GM21360 (cell line): ENCODE measurements at regions not wholly inside any gene's neighbourhood (a gene's known extent, or its start where the extent isn't known, plus 50 kb on each side); places are given as distances from the start of the nearest gene placed in this dataset.
"Not testable (repeated sequence)": the region's sequence is repeated elsewhere in the genome, so short reads cannot be mapped to it uniquely, and the experiment has no call there.

Experiments
- ATAC-seq: cut with Tn5 transposase; IDR thresholded peaks from one replicate; pipeline ENCODE4 v1.9.1; 2021; ENCODE audit warnings: mild to moderate bottlenecking, moderate library complexity; ENCODE audit not compliant: unreplicated experiment

GRCh38 chr13:66074018-66074615 is 1156.0 kb downstream of the PCDH9 start:
- no peak for ATAC-seq

- not testable (repeated sequence) for ATAC-seq
These were observed 1158.0 kb downstream of the PCDH9 start for GRCh38 chr13:66072097-66072496.

- ATAC-seq: no peak
These were observed 1158.5 kb downstream of the PCDH9 start for GRCh38 chr13:66071608-66072007.

- ATAC-seq: no peak
These were observed 1159.1 kb downstream of the PCDH9 start for GRCh38 chr13:66071029-66071428.

- no peak for ATAC-seq
These were observed 1160.6 kb downstream of the PCDH9 start for GRCh38 chr13:66069570-66069969.

- ATAC-seq: no peak
These were observed 1161.5 kb downstream of the PCDH9 start for GRCh38 chr13:66068683-66069082.

- no peak for ATAC-seq
These were observed 1181.2 kb downstream of the PCDH9 start for GRCh38 chr13:66048888-66049287.

- no peak for ATAC-seq
These were observed 1189.6 kb downstream of the PCDH9 start for GRCh38 chr13:66040506-66040905.

- no peak for ATAC-seq
These were observed 1193.0 kb downstream of the PCDH9 start for GRCh38 chr13:66037096-66037495.

GRCh38 chr13:66036636-66037035 is 1193.5 kb downstream of the PCDH9 start:
- ATAC-seq: no peak

- no peak for ATAC-seq
These were observed 1194.0 kb downstream of the PCDH9 start for GRCh38 chr13:66036024-66036614.

- no peak for ATAC-seq
These were observed 1196.2 kb downstream of the PCDH9 start for GRCh38 chr13:66033924-66034323.

GRCh38 chr13:66021846-66022245 is 1208.3 kb downstream of the PCDH9 start:
- no peak for ATAC-seq

- no peak for ATAC-seq
These were observed 1215.4 kb downstream of the PCDH9 start for GRCh38 chr13:66014771-66015170.

GRCh38 chr13:66009241-66009640 is 1220.9 kb downstream of the PCDH9 start:
- no peak for ATAC-seq

GRCh38 chr13:66003558-66003957 is 1226.6 kb downstream of the PCDH9 start:
- ATAC-seq: no peak

- no peak for ATAC-seq
These were observed 1229.0 kb downstream of the PCDH9 start for GRCh38 chr13:66001140-66001539.

- ATAC-seq: no peak
These were observed 1230.7 kb downstream of the PCDH9 start for GRCh38 chr13:65999411-65999810.

GRCh38 chr13:65990684-65991083 is 1239.5 kb downstream of the PCDH9 start:
- ATAC-seq: no peak

- no peak for ATAC-seq
These were observed 1244.5 kb downstream of the PCDH9 start for GRCh38 chr13:65985612-65986011.

- ATAC-seq: no peak
These were observed 1252.6 kb downstream of the PCDH9 start for GRCh38 chr13:65977525-65977924.

GRCh38 chr13:65971541-65971940 is 1258.6 kb downstream of the PCDH9 start:
- no peak for ATAC-seq

- ATAC-seq: peak; percentile 76
These were observed 1263.1 kb downstream of the PCDH9 start for GRCh38 chr13:65966991-65967451.
